Esophagus muscularis mucosa (tissue), 4 donors: ENCODE measurements at regions not wholly inside any gene's neighbourhood (a gene's known extent, or its start where the extent isn't known, plus 50 kb on each side); places are given as distances from the start of the nearest gene placed in this dataset.

ENCODE experiments used
- DNase-seq: peaks from one replicate; pipeline ENCODE4 v3.0.0-alpha.2; 2017; ENCODE audit errors: extremely low spot score
- H3K27ac ChIP-seq, 4 donors: fragments of 200-600 bp; sonication (generic); replicated peaks in 1 of 4; 1 replicate in 3 of 4; 2 replicates in 1 of 4; pipeline ENCODE4 v1.5.1; 2016 to 2019; ENCODE audit warnings: mild to moderate bottlenecking in 1 of 4
- H3K27me3 ChIP-seq, 4 donors: fragments of 200-600 bp; sonication (generic); one replicate each; pipeline versions ENCODE4 v1.5.1 to v1.6.0; 2016 to 2019
- H3K36me3 ChIP-seq, 4 donors: fragments of 200-600 bp; sonication (generic); one replicate each; pipeline ENCODE4 v1.5.1; 2016 to 2019
- H3K4me1 ChIP-seq, 4 donors: fragments of 200-600 bp; sonication (generic); one replicate each; pipeline ENCODE4 v1.5.1; 2016 to 2019
- H3K4me3 ChIP-seq, 4 donors: fragments of 200-600 bp; sonication (generic); 1 replicate in 2 of 4; 2 replicates in 2 of 4; pipeline ENCODE4 v1.5.1; 2016 to 2019; ENCODE audit warnings: mild to moderate bottlenecking in 4 of 4, moderate library complexity in 1 of 4
- H3K9me3 ChIP-seq, 4 donors: fragments of 200-600 bp; sonication (generic); 1 replicate in 3 of 4; 2 replicates in 1 of 4; pipeline ENCODE4 v1.5.1; 2016 to 2019
- CTCF ChIP-seq, 3 experiments: fragments of 200-600 bp in 2 of 3; fragments of 450-650 bp in 1 of 3; sonication (generic) in 2 of 3; IDR thresholded peaks; one replicate each; pipeline ENCODE4 v1.5.1; 2017 to 2019; ENCODE audit warnings: antibody characterized with exemption in 3 of 3, mild to moderate bottlenecking in 2 of 3, moderate library complexity in 1 of 3
- EP300 ChIP-seq: sonication (generic); formaldehyde crosslinking; IDR thresholded peaks from one replicate; pipeline ENCODE4 v1.6.1; 2017; ENCODE audit warnings: antibody characterized with exemption
- POLR2A ChIP-seq: fragments of 450-650 bp; IDR thresholded peaks from one replicate; pipeline ENCODE4 v1.6.1; 2017; ENCODE audit warnings: antibody characterized with exemption, moderate library complexity, mild to moderate bottlenecking, low read depth
- POLR2AphosphoS5 ChIP-seq, 2 donors: sonication (generic); formaldehyde crosslinking; IDR thresholded peaks; one replicate each; pipeline ENCODE4 v1.6.1; 2017; ENCODE audit warnings: antibody characterized with exemption in 2 of 2
- WGBS: methylation state at CpG from one replicate; pipeline ENCODE4 v1.1.5; 2018; 5-methylcytosine and 5-hydroxymethylcytosine counted together
- intact Hi-C: fragments of 100-400 bp; cut with DNase I; formaldehyde crosslinking; loops from one replicate; pipeline ENCODE4 v1.15.1; 2023

GRCh38 chr3:187450431-187451190, 82.4 kb downstream of the RTP4 start:
- WGBS: 82% methylated on average over 7 of the region's 7 CpGs
- Histone ChIP-seq H3K36me3 (no peaks in the 10 kb centered on the region), H3K27me3 (no peaks in the 10 kb centered on the region), H3K27ac (no peak overlapping the region), H3K9me3 (peaks cover 0 to 13% (median 0%) of the 10 kb centered on the region in 4 donors), H3K4me1 (no peaks in the 10 kb centered on the region), H3K4me3 (no peak overlapping the region)
- intact Hi-C loops: no loop called here
- TF ChIP-seq EP300 (no peak), CTCF (IDR thresholded peaks at IDR 0.05) (no peak), POLR2AphosphoS5 (IDR thresholded peaks at IDR 0.05) (no peak), POLR2A (no peak)
- peak; percentile 34 for DNase-seq

- 85% methylated on average over 1 of the region's 1 CpG for WGBS
Observed at GRCh38 chr3:187448674-187449073, 80.5 kb downstream of the RTP4 start.

GRCh38 chr3:187447737-187448136, 79.6 kb downstream of the RTP4 start:
- DNase-seq: no peak
- no peak overlapping the region for H3K4me3 ChIP-seq
- 83% methylated on average over 2 of the region's 3 CpGs for WGBS
- peaks cover 0 to 12% (median 0%) of the 10 kb centered on the region in 4 donors for H3K9me3 ChIP-seq
- H3K27me3 ChIP-seq: no peaks in the 10 kb centered on the region
- intact Hi-C loops: no loop called here
- TF ChIP-seq CTCF (IDR thresholded peaks at IDR 0.05): no peak
- no peak overlapping the region for H3K27ac ChIP-seq
- H3K4me1 ChIP-seq: no peaks in the 10 kb centered on the region
- no peaks in the 10 kb centered on the region for H3K36me3 ChIP-seq

More at GRCh38 chr3:187448674-187449073, 80.5 kb downstream of the RTP4 start:
- H3K4me1 ChIP-seq: no peaks in the 10 kb centered on the region
- no peak overlapping the region for H3K4me3 ChIP-seq
- H3K9me3 ChIP-seq: peaks cover 0 to 13% (median 0%) of the 10 kb centered on the region in 4 donors
- DNase-seq: peak; percentile 42
- H3K27ac ChIP-seq: no peak overlapping the region
- TF ChIP-seq CTCF (IDR thresholded peaks at IDR 0.05): no peak
- no peak for TF ChIP-seq POLR2A
- TF ChIP-seq POLR2AphosphoS5 (IDR thresholded peaks at IDR 0.05): no peak
- TF ChIP-seq EP300: no peak
- no peaks in the 10 kb centered on the region for H3K27me3 ChIP-seq
- intact Hi-C loops: no loop called here
- H3K36me3 ChIP-seq: no peaks in the 10 kb centered on the region

GRCh38 chr3:187445356-187445755, 77.2 kb downstream of the RTP4 start:
- H3K4me1 ChIP-seq: no peaks in the 10 kb centered on the region
- H3K4me3 ChIP-seq: no peak overlapping the region
- peaks cover 0 to 4% (median 0%) of the 10 kb centered on the region in 4 donors for H3K9me3 ChIP-seq
- H3K36me3 ChIP-seq: no peaks in the 10 kb centered on the region
- TF ChIP-seq EP300: no peak
- WGBS: 89% methylated on average over 2 of the region's 2 CpGs
- DNase-seq: peak; percentile 75
- no peaks in the 10 kb centered on the region for H3K27me3 ChIP-seq
- no peak overlapping the region for H3K27ac ChIP-seq
- intact Hi-C loops: no loop called here

GRCh38 chr3:187434524-187434923, 66.3 kb downstream of the RTP4 start:
- no peak overlapping the region for H3K4me3 ChIP-seq
- DNase-seq: no peak
- no peaks in the 10 kb centered on the region for H3K27me3 ChIP-seq
- peaks cover 0 to 3% (median 0%) of the 10 kb centered on the region in 4 donors for H3K9me3 ChIP-seq
- H3K4me1 ChIP-seq: no peaks in the 10 kb centered on the region
- no peak overlapping the region for H3K27ac ChIP-seq
- no peak for TF ChIP-seq POLR2A
- TF ChIP-seq POLR2AphosphoS5 (IDR thresholded peaks at IDR 0.05): no peak
- no peak for TF ChIP-seq EP300
- no peak for TF ChIP-seq CTCF (IDR thresholded peaks at IDR 0.05)
- intact Hi-C loops: no loop called here
- no peaks in the 10 kb centered on the region for H3K36me3 ChIP-seq
- 51% methylated on average over 2 of the region's 2 CpGs for WGBS
